GM21717 (cell line): ENCODE measurements at regions not wholly inside any gene's neighbourhood (a gene's known extent, or its start where the extent isn't known, plus 50 kb on each side); places are given as distances from the start of the nearest gene placed in this dataset.
"Not testable (repeated sequence)": the region's sequence is repeated elsewhere in the genome, so short reads cannot be mapped to it uniquely, and the experiment has no call there.

Experiments used
- ATAC-seq: cut with Tn5 transposase; IDR thresholded peaks from one replicate; pipeline ENCODE4 v1.9.1; 2021; ENCODE audit warnings: mild to moderate bottlenecking, moderate library complexity; ENCODE audit not compliant: unreplicated experiment

DNA sequence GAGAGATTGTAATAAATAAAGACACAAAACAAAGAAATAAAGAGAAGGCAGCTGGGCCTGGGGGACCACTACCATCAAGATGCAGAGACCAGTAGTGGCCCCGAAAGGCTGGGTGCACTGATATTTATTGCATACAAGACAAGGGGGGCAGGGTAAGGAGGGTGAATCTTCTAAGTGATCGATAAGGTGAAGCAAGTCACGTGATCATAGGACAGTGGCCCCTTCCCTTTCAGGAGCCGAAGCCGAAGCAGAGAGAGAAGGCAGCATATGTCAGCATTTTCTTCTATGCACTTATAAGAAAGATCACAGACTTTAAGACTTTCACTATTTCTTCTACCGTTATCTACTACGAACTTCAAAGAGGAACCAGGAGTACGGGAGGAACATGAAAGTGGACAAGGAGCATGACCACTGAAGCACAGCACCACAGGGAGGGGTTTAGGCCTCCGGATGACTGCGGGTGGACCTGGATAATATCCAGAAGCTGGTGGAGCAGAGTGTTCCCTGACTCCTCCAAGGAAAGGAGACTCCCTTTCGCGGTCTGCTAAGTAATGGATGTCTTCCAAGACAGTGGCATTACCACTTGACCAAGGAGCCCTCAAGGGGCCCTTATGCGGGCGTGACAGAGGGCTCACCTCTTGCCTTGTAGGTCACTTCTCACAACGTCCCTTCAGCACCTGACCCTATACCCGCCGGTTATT lies 126.4 kb downstream of the RBM46 start:
- ATAC-seq: not testable (repeated sequence)

DNA sequence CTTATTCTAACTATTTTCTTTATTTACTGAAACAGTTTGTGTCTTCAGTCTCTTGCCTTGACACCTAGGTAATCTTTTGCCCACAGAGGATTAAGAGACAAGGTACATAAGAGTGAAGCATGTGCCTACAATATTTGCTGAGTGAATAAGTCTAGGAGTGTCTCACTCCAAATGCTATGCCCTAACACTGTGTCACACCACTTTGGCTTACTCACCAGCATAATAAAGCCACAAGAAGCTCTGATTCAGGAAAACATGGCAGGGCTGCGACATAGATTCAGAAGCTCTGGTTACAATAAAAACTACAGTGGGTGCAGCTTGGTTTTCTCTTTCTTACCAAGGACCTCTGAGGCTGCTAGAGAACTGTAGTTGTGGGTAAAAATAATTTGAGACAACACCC lies 127.1 kb downstream of the RBM46 start:
- ATAC-seq: no peak

DNA sequence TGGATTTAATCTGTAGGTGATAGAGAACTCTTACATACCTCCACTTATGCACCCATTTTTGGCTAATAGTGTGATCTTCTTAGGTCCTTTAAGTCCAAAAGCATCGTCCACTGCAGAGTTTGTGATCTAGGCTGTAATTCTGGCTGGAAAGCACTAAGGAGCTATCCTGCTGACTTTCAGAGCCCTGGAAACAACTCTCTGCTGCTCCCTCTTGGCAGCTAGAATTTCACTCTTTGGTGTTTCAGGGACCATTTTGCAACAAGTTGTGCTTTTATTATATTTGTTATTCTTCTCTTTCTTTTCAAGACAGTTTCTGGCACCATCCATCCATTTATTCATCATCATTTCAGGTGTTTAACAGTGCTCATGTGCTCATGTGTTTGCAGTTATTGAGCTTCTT lies 130.0 kb downstream of the RBM46 start:
- ATAC-seq: no peak

DNA sequence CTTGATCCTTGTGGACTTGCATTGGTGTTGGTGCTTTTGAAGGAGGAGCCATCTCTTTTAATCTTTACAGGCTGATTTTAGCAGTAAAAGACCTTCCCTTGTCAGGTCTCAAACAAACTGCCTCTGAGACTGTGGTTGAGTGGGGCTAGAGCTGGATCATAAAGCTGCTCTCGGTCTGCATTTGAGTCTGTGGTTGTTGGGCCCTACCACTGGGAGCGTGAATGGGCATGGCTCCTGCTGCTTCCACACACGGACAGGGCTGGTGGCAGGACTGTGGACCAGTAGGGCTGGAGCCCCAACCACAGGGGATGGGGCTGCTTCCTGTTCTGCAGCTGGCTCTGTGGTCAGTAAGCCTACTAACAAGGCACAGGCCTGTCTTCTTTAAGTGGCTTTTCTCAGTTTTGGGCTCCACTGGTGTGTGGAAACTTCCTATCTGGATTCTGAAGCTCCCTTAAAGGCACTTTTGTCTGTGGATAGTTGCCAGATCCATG lies 130.6 kb downstream of the RBM46 start:
- no peak for ATAC-seq

DNA sequence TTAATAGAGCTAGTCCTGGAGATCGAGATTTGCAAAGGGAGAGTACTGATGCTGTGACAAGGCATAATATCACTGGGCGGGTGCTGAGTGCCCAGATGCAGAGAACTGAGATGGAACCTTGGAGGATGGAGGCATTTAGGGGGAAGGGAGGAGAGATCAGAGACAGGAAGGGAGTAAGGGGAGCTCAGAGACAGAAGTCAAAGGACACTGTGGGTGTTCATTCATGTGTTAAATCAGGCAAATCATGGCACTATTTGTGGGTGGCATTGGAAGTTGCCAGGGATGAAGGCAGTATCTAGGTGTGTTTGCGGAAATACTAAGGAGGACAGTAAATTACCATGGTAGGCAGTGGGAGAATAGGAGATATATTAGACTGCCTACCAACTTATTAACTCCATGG lies 135.0 kb downstream of the RBM46 start:
- ATAC-seq: no peak

DNA sequence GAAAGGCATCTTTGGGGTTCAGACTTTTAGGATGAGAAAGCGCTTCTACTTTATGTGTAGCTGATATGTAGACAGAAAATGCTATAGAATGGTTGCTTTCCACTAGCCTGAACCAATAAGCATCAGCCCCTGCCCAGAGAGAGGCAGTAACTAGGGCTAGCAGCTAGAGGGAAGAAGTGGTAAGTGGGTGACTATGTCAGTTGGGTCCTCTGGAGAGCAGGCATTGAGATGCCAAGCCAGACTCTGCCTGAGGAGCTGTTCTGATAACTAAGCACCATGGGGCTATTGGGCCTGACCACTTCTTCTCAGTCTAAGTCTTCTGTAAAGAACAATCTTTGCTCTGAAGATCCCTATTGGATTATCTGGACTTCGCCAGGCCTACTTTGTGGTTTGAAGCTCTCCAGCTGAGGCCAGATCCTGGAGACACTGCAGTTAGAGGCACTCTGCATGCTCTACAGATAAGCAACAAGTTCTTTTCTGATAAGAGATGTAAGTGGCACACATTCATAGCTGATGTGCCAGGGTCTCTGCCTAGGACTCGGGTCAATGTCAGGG lies 146.1 kb downstream of the RBM46 start:
- ATAC-seq: no peak

DNA sequence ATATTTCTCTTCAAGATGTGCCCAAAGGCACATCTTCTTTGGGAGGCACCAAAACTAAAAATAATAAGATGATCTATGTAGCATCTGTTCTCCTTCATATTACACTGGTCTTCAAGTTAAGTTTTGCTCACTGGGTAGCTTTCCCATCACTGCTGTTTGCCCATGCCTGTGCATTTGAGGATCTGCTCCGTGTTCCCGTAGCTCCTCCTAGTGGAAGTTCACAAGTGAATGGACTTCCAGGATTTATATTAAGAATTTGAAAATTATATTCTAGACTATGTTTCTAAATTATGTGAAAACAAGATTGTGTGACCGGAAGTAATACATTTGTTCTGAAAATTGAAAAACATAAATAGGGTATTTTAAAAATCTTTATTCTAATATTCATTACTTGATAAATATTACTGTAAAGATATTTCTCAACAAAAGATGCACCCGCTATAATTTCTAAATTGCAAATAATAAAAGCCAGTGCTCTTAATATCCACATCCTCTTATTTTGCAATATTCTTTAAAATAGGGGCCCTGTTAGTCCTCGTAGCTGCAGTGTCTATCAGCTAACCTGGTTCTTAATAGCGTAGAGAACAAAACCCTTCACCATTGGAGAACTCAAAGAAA lies 147.7 kb downstream of the RBM46 start:
- no peak for ATAC-seq

DNA sequence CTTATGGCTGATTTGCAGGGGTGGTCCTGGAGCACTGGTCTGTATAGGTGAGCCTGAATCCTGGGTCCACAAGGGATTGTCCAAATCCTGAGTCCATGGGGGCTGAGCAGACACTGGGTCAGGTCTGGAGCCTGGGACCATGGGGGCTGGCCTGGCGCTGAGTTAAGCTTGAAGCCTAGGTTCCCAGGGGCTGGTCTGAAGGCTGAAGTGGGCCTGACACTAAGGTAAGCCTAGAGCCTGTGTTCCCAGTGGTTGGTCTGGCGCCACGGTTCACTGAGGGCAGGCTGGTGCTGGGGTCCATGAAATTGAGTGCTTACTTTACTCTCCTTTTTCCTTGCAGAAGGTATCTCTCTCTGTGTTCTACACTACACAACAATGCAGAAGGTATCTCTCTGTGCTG lies 155.8 kb downstream of the RBM46 start:
- ATAC-seq: no peak

DNA sequence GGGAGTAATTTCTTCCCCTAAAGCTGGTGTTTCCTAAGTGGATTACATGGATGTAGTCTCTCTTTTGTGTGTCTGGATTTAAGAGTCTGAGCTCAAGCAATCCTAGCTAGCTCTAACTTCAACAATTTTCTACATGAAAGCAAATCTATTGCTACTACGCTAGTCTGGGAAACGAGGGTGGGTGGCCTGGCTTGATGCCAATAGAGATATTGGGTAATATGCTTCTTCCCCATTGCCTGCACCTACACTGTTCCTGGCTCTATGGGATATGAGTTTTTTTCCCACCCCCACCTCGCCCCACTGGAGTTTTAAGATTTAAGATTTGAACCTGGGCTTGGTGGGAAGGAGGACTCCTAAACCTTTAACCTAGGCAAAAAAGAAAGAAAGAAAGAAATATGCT lies 158.8 kb downstream of the RBM46 start:
- ATAC-seq: no peak

DNA sequence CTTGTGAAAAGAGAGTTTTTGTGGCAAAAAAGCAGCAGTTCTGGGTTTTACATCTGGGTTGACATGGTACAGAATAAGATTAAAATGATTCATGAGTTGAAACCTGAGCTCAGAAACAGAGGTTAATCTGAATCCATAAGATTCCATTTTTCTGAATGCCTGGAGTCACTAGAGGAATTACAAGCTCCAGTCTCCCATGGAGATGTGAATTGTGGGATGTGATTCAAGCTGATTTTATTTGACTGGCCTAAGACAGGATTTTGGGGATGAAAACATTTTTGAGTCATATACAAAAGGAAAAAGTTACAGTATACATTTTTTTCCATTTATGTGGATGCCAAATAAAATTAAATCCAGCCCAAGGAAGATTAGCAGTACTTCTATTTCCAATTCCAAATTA lies 161.1 kb downstream of the RBM46 start:
- no peak for ATAC-seq

DNA sequence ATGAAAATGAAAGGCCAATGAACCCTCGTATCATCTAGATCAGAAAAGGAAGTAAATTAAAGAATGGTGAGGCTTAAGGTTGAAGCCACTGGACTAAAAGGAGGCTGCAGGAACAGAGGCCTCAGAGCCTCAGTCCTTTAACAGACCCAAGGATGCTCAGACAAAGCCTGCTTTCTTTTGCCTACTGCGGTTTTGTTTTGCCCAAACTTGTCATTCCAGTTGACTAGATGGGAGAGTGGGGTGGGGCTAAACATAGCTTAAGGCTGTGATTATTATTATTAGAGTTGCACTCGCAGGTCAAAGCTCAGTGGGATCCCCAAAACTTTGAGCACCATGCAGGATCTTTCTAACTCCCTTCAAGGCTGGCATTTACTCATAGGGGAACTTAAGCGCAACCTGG lies 163.9 kb downstream of the RBM46 start:
- ATAC-seq: no peak

DNA sequence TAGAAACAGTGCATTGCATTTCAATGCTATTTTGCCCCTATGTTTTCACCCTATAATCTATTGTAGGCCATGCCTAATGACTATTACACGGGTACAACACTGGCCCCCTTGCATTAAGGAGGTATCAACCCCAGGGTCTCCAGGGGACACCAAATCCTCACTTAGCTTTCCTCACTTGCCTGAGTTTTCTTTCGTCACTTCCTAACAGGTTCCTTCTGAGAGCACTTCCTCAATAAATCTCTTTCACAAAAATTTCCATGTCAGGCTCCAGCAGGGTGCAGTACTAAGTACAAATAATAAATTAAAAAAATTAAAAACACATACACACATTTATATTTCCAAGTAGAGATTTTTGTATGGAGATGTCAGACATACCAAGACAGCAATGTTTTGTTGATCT lies 165.0 kb downstream of the RBM46 start:
- ATAC-seq: no peak

DNA sequence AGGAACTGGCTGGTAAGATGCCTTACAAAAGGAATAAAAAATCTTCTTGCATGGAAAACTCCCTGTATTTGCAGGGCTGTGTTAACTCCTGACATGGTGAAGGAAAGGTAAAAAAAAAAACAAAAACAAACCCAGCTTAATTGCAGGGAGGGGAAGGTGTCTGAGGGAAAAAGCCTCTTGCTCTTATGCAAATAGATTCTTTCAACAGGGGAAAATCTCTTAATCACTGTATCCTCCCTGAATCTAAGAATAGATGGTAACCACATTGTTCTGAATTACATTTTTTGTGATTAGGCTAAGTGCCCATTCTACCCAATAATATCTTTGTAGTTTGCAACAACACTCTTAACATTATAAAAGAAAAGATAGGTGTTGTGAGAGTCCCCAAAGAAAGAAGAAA lies 172.6 kb downstream of the RBM46 start:
- ATAC-seq: no peak

DNA sequence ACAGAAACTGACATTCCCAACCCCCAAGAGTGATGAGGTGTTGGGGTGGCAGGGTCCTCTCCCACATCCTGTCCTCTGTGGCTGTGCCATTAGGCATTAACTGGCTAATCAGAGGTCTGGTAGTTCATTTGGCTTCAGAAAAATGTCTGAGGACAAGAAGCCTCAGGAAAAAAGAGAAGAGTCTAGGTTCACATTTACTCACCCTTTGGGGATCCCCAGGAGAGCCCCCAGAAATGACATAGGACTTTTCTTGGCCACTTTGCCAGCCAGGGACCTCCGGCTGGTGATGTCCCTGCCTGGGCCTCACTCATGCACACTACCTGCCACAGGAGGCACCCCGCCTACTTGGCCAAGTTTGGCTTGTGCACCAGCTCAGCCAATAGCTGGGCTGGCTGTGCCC lies 173.0 kb downstream of the RBM46 start:
- ATAC-seq: no peak

DNA sequence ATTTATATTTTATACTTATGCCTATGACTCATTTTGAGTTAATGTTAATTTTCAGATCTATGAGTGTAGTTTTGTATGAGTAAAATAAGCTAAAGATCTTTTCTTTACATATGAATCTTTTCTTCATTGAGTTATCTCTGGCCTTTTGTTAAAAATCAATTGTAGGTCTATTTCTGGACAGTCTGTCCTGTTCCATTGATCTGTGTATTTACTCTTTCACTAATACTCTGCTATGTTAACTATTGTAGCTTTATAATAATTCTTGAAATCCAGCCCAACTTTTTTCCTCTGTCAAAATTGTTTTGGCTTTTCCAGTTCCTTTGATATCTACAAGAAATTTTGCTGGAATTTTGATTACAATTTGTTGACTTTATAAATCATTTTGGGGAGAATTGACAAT lies 177.0 kb downstream of the RBM46 start:
- ATAC-seq: no peak

DNA sequence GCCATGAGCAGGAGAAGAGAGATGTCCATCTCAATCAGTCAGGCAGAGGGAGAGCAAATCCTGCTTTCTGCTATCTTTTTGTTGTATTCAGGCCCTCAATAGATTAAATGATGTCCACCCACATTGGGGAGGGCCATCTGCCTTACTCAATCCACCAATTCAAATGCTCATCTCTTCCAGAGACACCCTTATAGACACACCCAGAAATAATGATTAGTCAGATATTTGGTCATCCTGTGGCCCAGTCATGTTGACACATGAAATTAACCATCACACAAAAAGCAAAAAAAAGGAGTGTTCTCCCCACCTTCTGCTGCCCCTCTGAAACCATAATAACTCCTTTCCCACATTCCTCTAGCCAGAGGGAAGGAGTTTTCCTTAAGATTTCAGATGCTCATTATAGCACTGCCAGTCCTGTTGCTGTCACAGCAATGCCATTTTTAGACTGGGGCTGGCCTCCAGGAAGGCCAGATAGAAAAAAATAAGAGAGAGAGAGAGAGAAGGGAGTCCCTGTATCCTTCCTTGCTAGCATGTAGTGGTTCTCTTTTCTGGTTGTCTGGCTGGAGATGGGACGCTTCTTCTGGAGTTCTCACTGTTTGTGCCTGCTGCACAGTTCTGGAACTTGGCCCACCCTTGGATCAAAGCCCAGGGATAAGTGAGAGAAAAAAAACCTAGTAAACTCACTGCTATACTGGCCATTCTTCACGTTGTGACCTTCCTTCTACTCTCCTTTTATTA lies 177.7 kb downstream of the RBM46 start:
- ATAC-seq: no peak

DNA sequence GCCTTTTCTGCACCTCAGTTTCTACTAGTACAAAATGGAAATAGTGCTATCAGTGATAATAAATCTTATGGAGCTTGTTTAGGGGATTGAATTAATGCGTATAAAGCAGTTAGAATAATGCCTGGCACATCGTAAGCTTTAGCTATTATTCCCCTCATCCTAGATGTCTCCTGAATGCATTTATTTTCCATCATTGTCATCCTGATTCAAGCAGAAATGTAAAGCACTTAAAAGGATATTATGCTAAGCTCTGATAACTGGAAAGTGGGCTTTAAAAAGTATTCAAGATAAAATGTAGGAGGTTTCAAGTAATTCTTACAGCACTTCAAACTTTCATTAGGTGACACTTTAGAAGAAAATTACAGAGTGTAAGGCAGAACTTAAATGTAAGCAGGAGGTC lies 178.7 kb downstream of the RBM46 start:
- no peak for ATAC-seq

DNA sequence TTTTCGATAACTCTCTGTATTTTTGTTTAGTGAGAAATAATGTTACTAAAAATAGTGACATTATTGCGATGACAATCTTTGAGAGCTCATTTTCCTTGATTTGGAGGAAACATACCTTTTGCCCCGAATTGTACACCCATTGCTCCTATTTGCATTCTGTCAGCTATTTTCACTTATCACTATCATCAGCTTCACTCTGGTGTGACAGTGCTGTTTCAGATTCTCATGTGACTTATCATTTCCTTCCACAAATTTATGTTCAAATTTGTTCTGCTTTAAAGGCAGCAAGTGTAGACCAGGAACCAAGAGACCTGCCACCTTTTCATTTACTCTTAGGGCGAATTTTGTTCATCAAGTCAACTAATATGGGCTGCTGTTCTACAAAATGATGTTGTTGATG lies 179.4 kb downstream of the RBM46 start:
- no peak for ATAC-seq

DNA sequence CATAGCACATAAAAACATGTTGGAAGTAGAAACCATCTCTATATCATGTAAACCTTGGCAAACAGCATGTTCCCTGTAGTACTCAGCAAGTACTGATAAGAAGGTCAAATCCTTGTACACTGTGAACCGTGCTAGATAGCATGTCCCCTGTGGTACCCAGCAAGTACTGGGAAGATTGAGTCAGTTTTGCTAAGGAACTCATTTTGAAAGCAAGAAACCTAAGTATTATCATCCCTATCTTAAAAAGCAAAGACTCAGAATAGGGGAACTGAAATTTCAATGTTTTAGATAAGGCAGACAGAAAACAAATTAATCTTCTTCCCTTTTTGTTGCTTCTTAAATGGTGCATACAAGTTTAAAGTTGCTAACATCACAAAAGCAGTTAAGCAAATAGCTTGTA lies 180.2 kb downstream of the RBM46 start:
- ATAC-seq: peak; percentile 96

DNA sequence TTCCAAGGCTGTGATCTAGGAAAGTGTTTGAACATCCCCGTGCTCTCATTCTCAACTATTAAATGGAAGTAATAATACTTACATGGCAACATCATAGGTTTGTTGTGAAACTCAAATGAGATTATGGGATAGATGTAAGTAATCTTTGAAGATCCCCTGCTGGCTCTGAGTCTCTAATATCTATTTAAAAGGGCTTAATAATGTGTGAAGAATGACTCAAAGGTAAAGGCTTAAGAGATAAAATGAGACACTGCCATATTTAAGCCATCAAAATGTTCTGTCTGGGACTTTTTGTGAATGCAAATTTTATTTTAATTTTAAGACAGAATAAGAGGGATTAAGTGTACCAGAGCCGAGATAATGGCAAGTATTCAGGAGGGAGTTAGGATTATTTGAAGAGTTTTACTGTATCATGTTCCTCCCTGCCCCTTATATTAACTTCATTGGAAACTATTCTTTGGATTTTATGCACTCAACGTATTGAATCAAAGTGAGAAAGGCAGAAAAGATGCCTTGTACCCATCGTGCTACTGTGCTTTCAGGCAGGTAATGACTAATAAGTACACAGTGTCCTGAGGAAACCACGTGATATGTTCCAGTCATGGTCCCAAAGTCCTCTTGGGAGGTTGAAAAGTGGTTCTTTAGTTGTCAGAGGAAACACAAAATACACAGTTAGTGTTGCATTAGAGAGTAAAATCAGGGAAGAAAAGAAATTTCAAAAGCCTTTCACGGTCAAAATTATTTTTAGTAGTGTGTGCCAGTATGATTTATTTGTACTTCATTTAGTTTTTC lies 192.4 kb downstream of the RBM46 start:
- ATAC-seq: no peak

DNA sequence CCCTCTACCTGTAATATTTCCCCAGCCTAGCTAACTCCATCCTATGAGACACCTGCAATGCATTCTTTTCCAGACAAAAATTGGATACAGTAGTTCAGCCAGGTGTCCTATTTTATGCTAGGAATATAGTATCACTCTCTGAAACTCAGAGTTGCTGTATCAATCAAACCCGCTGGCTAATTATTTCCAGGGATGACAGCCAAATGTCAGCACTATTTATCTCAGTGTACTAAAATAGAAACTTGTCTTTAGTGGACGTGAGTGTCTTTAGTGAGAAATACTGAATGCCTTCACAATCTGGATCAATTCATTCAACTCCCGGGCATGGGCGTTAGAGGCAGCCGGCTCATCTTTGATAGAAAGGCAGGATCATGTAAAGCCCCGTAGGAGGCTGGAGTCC lies 196.2 kb downstream of the RBM46 start:
- ATAC-seq: no peak
